GM11168 (cell line): ENCODE measurements at regions not wholly inside any gene's neighbourhood (a gene's known extent, or its start where the extent isn't known, plus 50 kb on each side); places are given as distances from the start of the nearest gene placed in this dataset.

Source experiments
- in situ Hi-C: fragments of 300-500 bp; cut with MboI; formaldehyde crosslinking; loops from one replicate; pipeline ENCODE4 v1.12.0; 2022; ENCODE audit warnings: low sequenced_read_pairs; ENCODE audit not compliant: unreplicated experiment

DNA sequence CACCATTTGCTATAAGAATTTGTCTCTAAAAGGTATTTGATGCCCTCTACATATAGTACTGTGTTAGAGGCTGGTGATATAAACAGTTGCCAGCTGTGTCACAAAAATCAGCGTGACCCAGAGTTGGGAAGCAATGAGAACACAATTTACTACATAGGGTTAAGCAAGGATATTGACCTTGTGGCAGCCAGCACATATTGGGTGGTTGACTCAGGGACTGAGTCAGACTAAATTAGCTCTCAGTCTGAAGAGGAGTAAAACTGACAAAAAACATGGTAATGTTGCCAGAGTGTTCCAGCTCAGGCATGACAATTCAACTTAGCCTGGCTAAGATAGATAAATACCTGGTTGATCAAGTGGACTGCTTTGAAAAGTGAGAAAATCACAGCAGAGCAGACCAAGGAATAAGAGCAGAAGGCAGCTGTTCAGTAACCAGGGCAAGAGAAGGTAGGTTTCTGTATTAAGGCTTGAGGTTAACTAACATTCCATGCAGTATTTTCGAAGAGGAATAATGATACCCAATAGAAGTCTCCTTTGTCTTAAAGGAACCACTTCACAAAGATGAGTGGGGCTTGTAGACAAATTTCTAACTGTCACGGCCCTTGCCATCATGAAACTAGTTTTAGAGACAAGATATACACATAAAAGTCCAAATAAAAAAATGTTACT lies 108.2 kb upstream of the ERBB4 start:
- in situ Hi-C loops: no loop called here

DNA sequence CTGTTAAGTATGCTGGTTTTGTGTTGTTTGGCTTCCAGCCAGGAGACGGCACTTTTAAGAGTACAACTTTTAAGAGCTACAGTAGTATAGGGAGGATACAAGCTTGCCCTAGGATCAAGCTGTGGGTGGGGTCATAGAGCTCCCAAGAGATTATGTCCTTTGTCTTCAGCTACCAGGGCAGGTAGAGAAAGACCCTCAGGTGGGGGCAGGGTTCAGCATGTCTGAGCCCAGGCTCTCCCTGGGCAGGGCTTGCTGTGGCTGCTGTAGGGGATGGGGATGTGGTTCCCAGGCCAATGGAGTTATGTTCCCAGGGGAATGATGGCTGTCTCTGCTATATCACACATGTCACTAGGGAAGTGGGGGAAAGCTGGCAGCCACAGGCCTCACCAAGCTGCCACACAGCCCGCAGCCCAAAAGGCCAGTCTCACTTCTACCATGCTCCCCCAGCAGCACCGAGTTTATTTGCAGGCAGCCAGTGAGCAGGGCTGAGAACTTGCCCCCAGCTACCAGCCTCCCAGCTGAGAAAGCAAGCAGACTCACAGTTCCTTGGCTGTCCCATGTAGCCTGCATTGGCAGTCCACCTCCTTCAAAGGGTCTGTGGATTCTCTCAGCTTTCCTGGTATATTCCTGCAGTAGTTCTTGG lies 105.7 kb upstream of the ERBB4 start:
- in situ Hi-C loops: no loop called here

DNA sequence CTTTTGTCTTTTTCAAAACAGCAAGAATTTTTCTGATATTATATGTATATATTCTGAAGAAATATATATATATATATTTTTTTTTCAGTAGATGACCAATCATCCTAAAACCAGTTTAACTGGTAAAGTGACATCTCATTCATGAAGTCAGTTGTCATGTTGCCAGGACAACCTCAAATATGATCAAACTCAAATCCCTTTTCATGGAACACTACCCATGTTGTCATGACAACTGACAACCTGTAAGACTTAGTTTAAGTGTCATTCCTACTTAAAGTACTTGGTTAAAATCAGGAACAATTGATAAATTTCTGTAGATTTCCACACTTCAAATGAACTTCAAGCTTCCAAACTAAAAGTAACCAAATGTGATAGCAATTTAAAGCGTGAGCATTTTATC lies 101.8 kb upstream of the ERBB4 start:
- in situ Hi-C loops: no loop called here

DNA sequence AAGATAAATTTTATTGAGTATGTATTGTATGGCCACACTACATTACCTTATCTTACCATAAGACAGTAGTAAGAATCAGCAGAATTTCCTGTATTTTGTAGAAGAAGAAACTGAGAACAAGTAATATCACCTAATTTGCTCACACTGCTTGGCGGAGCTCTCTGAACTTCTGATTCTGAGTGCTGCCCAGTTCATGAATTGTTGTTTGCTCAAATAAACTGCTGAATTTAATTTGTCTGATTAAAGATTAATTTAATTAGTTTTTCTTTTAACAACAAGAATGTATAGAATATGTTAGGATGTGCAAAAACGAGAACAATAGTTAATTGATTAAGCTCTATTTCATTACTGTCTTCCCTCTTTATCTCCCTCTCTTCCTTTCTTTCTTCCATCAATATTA lies 100.1 kb upstream of the ERBB4 start:
- in situ Hi-C loops: no loop called here

DNA sequence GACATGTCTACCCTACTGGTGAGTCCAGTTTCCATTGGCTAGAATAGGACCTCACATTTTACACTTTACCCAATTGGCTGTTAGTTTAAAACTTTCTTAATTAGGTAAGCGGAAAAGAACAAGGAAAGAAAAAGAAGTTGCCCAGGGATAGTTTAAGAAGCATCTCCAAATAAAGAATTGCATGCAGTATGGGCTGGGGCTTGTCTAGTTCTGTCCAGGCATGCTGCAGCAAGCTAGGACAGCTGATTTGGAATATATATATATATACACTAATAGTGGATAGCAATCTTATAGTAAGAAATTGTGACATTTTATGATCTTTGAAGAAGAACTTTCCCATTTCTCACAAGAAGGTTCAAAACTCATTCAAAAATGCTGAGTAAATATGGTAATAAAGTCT lies 90.0 kb upstream of the ERBB4 start:
- in situ Hi-C loops: no loop called here

DNA sequence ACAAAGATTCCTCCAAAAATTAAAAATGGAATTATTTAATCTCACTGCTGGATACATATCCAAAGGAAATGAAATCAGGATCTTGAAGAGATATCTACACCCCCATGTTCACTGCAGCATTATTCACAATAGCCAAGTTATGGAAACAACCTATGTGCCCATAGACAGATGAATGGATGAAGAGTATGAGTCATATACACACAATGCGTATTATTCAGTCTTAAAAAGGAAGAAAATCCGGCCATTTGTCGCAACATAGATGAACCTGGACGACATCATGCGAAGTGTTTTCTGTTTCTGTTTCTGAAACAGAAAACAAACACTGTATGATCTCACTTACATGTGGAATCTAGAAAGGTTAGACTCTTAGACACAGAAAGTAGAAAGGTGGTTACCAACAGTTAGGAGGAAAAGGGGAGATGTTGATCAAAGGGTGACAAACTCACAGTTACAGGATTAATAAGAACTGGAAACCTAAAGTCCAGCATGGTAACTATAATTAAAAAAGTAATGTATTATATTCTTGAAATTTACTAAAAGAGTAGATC lies 87.8 kb upstream of the ERBB4 start:
- in situ Hi-C loops: no loop called here

DNA sequence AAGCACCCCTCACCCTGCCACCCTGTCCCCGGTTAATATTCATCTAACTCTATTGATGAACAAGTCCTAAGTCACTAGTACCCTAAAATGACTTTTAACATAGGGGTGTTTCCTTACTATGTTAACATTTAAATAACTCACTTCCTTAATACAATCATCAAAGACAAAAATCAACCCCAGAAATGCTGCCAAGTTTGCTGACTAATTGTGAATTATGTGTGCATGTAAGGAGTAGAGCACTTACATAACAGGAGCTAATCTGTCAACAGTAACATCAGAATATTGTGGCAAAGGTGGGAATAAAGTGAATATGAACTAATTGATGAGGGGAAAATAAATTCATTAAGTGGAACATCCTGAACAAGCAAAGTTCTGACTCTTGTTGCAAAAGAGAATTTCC lies 81.4 kb upstream of the ERBB4 start:
- in situ Hi-C loops: no loop called here

DNA sequence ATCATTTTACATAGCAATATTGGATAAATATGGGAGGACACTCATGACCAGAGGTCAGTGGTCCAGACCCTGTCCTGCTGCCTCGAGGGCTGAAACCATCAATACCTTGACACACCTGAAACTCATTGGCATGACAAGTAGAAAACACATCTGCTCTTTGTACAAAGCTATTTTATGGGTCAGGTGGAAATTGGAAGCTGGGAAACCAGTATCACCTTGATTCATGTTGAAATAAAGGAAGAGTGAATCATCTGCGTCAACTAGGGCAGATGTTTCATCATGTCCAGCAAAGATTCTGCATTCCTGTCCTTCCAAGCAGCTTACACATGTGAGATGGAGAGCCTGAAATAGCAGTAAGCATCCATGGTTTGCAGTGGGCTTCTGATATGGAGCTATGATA lies 80.0 kb upstream of the ERBB4 start:
- in situ Hi-C loops: no loop called here

DNA sequence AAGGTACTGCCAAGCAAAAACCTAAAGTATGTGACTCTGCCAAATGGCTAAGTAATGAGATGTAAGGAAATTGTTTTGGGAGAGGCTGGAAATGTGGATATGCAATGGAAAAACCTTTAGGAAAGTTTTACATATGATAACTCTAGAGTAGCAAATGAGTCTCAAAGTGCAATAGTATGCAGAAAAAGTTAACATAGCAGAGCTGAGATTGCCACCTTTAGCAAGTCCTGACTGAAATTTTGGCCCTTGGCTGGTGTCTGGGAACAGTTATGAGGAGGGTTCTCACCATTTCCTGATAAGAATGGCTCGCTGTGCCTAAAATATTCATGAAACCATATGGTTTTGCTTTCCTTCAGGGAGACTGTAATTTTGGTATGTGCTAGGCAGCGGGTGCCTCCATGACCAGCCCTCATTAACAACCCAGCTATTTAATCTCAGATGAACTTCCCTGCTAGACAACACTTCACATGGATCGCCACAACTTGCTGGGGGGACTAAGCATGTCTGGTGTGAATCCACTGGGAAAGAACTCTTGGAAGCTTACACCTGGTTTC lies 72.3 kb upstream of the ERBB4 start:
- in situ Hi-C loops: no loop called here

DNA sequence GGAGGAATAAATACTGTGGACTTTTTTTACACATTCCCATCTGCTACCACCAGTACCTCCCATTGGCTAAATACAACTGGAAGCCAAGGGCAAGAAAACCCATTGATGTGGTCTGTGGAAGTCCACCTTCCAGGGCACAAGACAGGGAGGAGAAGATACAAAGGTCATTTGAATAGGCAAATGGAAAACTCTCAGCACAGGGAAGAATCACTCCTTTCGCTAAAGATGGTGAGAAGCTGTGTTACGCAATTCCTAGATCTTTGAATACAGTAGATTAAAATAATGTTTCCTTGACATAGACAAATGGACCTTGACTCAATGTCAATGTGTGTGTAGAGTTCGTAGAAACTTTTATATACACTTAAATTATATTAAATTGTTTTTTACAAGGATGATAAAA lies 70.9 kb upstream of the ERBB4 start:
- in situ Hi-C loops: no loop called here

DNA sequence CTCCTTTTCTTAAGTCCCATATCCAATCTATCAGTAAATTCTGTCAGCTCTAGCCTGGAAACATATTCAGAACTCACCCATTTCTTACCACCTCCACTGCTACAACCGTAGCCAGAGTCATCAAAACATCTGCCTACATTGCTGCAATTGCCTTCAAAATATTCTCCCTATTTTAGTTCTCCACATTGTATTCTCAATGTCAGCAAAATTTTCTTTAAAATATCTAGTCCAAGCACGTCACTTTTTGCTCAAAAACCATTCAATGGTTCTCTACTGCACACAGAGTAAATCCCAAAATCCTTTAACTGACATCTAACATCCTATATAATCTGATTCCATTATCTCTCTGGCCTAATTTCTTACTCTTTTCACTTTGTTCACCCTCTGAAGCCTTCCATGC lies 68.5 kb upstream of the ERBB4 start:
- in situ Hi-C loops: no loop called here

DNA sequence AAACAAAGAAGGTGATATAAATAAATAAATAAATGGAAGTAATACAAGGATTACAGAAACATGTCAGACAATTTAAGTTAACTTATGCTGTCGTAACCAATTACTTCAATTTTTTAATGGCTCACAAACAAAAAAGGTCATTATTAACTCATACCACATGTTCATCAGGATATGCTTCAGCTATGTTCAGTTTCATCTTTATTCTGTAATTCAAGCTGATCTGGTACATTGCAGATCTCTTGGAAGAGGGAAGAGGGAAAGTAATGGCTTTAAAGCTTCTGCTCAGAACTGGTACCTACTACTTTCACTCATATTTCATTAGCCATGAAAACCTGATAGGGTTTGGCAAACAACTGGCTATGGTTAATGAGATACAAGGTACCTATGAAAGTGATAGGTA lies 67.6 kb upstream of the ERBB4 start:
- in situ Hi-C loops: no loop called here

DNA sequence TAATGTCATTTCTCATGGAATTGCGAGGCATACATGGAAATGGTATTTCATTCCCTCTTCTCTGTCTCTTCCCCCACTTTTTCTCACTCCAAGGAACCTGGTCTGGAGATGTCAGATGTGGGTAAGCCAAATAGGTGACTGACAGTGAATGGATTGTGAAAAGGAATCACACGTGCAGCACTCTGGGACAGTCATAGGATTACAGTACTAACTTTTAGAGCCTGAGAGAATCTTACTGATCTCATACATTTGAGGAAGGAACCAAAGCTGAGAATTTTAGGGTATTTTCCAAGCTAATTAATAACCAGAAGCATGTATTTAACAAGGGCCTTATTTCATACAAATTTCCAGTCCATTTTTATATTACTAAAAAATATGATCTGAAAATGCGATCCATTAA lies 58.1 kb upstream of the ERBB4 start:
- in situ Hi-C loops: no loop called here

DNA sequence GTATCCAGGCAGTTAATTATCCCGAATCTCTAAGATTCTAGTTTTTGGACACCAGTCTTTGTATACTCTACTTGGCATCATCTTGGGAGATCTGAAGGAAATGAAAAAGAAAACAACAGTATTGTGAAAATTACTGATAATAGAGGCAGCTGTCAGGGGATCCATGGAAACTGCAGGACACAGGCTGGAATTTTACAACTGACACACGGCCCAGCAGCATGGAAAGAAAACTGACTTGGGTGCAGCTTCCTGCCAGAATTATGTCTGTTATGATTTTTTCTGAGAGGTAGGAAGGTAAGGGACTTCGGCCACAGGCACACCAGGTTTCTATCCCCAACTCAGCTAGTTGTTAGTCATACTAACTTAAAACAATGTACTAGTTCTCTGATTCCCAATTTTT lies 57.7 kb upstream of the ERBB4 start:
- in situ Hi-C loops: no loop called here

DNA sequence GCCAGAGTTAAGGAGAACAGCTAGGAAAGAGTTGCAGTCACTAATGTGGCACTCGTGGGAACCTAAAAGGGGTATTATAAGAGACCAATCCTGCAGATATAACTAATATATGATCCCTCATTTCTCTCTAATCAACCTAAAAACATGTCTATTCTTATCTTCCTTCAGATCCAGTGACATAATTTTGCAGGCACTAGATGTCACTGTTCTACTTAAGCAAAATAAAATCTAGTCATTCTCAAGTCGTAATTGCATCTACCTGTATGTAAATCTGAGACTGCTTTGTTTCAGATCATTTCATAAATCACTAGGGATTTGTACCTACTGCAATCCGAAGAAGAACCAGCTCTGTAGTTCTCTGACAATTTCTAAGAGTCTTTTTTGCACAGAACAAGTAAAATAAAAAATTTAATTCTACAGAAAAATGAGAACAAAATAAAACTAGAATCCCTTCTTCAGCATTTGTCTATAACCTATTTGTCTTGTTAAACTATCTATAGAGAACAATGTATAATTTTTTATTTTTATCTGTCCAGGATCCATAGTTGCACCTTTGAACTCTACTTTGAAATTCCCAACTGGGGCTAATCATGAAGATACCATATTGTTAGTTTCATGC lies 56.5 kb upstream of the ERBB4 start:
- in situ Hi-C loops: no loop called here

DNA sequence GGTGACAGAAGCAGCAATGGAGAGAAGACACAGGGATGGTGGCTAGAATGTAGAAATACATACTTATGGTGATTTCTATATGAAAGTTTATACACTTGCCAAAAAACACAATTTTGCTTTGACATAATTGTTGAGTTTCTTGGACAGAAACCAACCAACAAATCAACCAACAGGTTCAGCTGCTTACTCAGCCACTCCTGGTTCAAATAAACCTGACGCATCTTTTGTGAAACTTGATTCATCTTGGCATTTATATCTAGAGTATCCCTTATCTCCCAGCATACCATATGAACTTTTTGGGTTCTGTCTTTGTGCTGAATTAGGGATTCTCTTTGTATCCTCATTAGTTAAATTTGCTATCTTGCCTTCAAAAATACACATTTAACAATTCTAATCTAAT lies 54.1 kb upstream of the ERBB4 start:
- in situ Hi-C loops: no loop called here
